Muscle of leg (tissue), 3 donors: ENCODE measurements at regions not wholly inside any gene's neighbourhood (a gene's known extent, or its start where the extent isn't known, plus 50 kb on each side); places are given as distances from the start of the nearest gene placed in this dataset.

ENCODE experiments used
- DNase-seq: peaks from one replicate; pipeline ENCODE4 v3.0.0; 2013
- H3K27ac ChIP-seq: one replicate; pipeline ENCODE4 v1.5.1; 2013; ENCODE audit warnings: mild to moderate bottlenecking, low read length, control low read depth
- H3K27me3 ChIP-seq: one replicate; pipeline ENCODE4 v1.6.1; 2013; ENCODE audit warnings: low read length; ENCODE audit not compliant: control insufficient read depth, insufficient read depth
- H3K36me3 ChIP-seq: one replicate; pipeline ENCODE4 v1.6.1; 2013; ENCODE audit warnings: low read length; ENCODE audit not compliant: control insufficient read depth, insufficient read depth
- H3K4me1 ChIP-seq: one replicate; pipeline ENCODE4 v1.6.1; 2013; ENCODE audit warnings: low read length; ENCODE audit not compliant: control insufficient read depth, insufficient read depth
- H3K4me3 ChIP-seq: one replicate; pipeline ENCODE4 v1.5.1; 2013; ENCODE audit warnings: low read length, control low read depth
- H3K9me3 ChIP-seq: replicated peaks from 2 replicates; pipeline ENCODE4 v1.6.1; 2013; ENCODE audit warnings: low read depth, low read length; ENCODE audit not compliant: control insufficient read depth
- WGBS: methylation state at CpG from one replicate; pipeline ENCODE4 v1.1.5; 2013; ENCODE audit warnings: missing lambda C conversion rate; ENCODE audit not compliant: insufficient coverage; 5-methylcytosine and 5-hydroxymethylcytosine counted together

GRCh38 chr4:37741564-37741963 lies 55.4 kb upstream of the RELL1 start:
- Histone ChIP-seq H3K27ac (no peak overlapping the region), H3K36me3 (no peaks in the 10 kb centered on the region), H3K27me3 (no peaks in the 10 kb centered on the region), H3K4me1 (no peaks in the 10 kb centered on the region), H3K9me3 (no peaks in the 10 kb centered on the region), H3K4me3 (no peak overlapping the region)
- no peak for DNase-seq
- WGBS: 100% methylated on average over 1 of the region's 4 CpGs

DNA sequence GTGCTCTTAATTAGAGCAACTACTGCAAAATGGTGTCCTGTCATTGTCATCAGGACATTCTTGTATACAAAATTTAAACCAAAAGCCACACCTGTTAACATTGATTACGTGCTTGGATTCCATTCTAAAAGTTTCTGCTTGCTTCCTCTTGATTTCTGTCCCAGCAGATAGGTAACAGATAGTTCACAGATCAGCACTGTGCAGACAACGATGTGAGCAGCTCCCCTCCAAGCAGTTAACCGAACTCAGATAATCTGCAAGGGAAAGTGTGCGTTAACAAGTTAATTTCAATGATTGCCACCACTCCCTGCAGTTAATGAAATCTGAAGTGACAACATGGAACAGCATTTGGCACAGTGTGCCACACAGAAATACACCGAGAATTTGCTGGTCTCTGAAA lies 54.4 kb upstream of the RELL1 start:
- H3K36me3 ChIP-seq: no peaks in the 10 kb centered on the region
- peaks cover 4% of the 10 kb centered on the region for H3K27me3 ChIP-seq
- DNase-seq: no peak
- H3K27ac ChIP-seq: no peak overlapping the region
- WGBS: 41% methylated on average over 3 of the region's 5 CpGs
- no peak overlapping the region for H3K4me3 ChIP-seq
- no peaks in the 10 kb centered on the region for H3K4me1 ChIP-seq
- no peaks in the 10 kb centered on the region for H3K9me3 ChIP-seq

- no peak for DNase-seq
- 80% methylated on average over 2 of the region's 4 CpGs for WGBS
- Histone ChIP-seq H3K36me3 (no peaks in the 10 kb centered on the region), H3K4me1 (no peaks in the 10 kb centered on the region), H3K4me3 (no peak overlapping the region), H3K27ac (no peak overlapping the region), H3K9me3 (no peaks in the 10 kb centered on the region), H3K27me3 (peaks cover 4% of the 10 kb centered on the region)
Measured at GRCh38 chr4:37737466-37737865, 51.3 kb upstream of the RELL1 start.
